ENCODE measurements at regions not wholly inside any gene's neighbourhood (a gene's known extent, or its start where the extent isn't known, plus 50 kb on each side); places are given as distances from the start of the nearest gene placed in this dataset.

DNA sequence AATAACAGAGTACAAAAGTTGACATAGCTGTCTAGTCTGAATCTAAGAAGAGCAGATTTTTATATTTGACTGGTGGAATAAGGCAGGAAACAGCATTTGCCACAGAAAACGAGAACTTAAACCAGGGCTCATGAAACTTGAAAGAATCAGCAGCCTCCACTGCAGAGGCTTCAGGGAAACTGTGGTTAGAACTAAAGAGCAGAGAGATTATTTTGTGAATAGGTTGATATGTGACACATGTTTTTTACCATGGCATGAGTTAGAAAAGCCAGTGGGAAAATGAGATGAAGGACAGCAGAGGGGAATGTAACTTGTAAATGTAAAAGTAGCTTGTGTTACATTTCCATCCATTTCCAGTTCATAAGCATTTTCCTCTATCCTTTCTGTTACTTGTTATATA lies 63.7 kb upstream of the CAMK2D start (continued):
- TF ChIP-seq JUN (IDR thresholded peaks at IDR 0.05; ENCODE audit: low read depth, low read length), result no peak
- no peak for TF ChIP-seq ZNF274 (IDR thresholded peaks at IDR 0.05; ENCODE audit: borderline replicate concordance, extremely low read depth, low read length)
- TF ChIP-seq TEAD4 (IDR thresholded peaks at IDR 0.05; ENCODE audit: low read depth, low read length), result no peak
- no peak for TF ChIP-seq GABPA (IDR thresholded peaks at IDR 0.05; ENCODE audit: borderline replicate concordance, insufficient read depth, low read length)
- no peak for TF ChIP-seq NANOG (IDR thresholded peaks at IDR 0.05; ENCODE audit: insufficient read depth, low read depth, low read length, poor library complexity, severe bottlenecking)
- no peak for TF ChIP-seq CTBP2 (IDR thresholded peaks at IDR 0.05; ENCODE audit: borderline replicate concordance, insufficient read depth, insufficient read length, low read length)
- TF ChIP-seq, protein P1, sequence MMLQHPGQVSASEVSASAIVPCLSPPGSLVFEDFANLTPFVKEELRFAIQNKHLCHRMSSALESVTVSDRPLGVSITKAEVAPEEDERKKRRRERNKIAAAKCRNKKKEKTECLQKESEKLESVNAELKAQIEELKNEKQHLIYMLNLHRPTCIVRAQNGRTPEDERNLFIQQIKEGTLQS (IDR thresholded peaks at IDR 0.05; ENCODE audit: insufficient read depth, low read depth, low read length), result no peak

Measured in H1 (cell line).